GM18951 (cell line): ENCODE measurements at regions not wholly inside any gene's neighbourhood (a gene's known extent, or its start where the extent isn't known, plus 50 kb on each side); places are given as distances from the start of the nearest gene placed in this dataset.
"Not testable (repeated sequence)": the region's sequence is repeated elsewhere in the genome, so short reads cannot be mapped to it uniquely, and the experiment has no call there.

Source experiments
- POLR2A ChIP-seq: IDR thresholded peaks from 4 replicates; pipeline ENCODE4 v1.6.1; 2011; ENCODE audit warnings: mild to moderate bottlenecking; ENCODE audit not compliant: insufficient read length, insufficient read depth; ENCODE audit errors: extremely low read depth
- in situ Hi-C: fragments of 300-500 bp; cut with MboI; formaldehyde crosslinking; loops from one replicate; pipeline ENCODE4 v1.12.0; 2022; ENCODE audit warnings: low sequenced_read_pairs, mixed read lengths, inconsistent platforms; ENCODE audit not compliant: unreplicated experiment

DNA sequence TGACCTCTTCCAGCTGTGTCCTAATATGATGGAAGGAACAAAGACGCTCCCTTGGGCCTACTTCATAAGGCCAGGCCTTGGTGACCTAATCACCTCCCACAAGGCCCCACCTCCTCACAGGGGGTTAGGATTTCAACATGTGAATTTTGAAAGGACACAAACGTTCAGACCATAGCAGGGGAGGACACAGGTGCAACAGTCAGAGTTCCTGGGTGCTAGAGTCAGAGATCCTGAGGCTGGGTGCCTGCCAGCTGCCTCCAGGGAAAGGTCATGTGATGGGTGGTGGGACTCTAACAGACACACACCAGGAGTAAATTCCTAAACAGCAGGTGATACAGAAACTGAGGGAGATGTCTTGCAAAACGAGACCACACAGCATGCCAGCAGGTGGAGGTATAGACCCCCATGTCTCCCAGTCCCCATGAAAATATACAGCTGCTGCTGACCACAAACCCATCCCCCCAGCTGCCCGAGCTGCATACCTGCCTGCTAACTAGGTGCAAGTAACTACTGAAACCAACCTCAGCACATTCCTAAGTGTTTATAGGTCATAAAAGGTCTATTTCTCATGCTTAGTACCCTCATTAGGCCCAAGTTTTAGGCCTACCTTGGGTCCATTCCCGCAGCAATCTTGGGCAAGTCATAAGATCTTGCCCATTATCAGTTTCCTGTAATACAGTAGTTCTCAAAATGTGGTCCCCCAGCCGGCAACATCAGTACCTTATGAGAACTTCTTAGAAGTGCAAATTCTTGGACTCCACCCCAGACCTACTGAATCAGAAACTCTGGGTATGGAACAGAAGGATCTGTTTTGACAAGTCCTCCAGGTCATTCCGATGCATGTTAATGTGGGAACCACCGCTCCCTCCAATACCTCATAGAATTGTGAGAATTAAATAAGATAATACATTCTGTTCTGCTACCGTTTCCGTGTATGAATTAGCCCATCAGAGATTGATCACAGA lies 245.3 kb downstream of the ENC1 start:
- no peak for TF ChIP-seq POLR2A
- in situ Hi-C loops: no loop called here

DNA sequence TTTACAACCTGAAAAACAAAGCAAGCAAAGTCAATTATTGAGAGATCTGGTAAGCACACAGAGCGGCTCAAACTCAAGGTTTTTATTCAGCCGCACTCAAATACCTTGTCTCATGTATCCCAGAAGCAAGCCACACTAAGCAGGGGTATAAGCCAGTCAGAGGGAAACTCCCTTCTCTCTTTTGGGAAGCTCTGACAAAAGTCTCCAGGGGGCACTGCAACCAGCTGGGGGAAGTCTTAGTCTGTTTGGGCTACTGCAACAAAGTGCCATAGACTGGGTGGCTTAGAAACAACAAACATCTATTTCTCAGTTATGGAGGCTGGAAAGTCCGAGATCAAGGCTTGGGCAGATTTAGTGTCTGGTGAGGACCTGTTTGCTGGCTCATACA lies 246.0 kb downstream of the ENC1 start:
- in situ Hi-C loops: no loop called here
- TF ChIP-seq POLR2A: no peak

DNA sequence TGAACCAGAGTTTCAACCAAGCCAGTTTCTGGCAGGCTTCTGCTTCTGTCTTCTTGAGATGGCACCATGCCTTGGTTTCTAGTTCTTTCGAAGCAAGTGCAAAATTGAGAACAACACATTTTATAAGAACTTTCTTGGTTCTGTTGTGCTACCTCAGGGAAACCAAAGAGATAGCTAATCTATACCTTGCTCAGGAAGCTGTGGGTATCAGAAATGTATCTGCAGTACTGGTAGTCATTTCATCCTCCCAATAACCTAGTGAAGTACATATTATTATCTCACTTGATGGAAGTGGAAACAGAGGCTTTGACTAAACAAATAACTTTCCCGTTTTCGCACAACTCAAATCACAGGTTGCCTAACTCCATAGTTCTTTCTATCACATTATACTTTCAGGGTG lies 246.6 kb downstream of the ENC1 start:
- in situ Hi-C loops: no loop called here
- TF ChIP-seq POLR2A: no peak

DNA sequence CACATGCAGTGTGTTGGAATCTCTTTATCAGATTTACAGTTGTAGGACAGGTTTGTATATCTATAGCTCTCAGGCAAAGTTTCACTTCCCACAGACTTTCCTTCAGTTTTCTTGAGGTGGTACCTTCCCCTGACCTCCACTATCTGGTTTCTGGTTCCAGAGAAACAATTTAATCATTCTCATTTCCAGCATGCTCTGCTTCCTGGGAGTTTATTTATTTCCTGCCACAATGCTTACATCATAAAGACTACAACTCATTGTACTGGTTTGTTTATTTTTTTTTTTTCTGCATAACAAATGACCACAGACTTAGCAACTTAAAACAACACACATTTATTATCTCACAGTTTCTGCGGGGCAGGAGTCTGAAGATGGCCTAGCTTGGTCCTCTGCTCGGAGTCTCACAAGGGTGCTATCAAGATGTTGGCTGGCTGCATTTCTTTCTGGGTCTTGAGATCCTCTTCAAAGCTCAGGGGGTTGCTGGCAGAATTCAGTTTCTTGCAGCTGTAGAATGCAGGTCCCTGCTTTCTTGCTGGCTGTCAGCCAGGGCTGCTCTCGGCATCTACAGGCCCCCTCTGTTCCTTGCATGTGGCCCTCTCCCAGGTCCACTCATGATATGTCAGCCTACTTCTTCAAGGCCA lies 247.7 kb downstream of the ENC1 start:
- in situ Hi-C loops: no loop called here
- TF ChIP-seq POLR2A: no peak

DNA sequence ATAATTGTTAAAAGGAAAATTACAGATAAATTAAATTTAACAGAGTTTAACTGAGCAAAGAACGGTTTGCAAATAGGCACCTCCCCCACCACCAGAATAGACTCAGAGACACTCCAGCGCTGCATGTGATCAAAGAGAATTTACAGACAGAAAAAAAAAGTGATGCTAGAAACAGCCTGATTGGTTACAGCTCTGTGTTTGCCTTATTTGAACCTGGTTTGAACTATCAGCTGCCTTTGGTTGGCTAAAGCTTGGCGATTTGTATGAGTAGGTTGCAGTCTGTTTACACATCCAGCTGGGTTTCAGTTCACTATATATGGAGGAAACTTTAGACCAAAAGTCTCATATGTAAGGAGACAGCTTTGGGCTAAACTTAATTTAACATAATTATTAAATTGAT lies 249.1 kb downstream of the ENC1 start:
- no peak for TF ChIP-seq POLR2A
- in situ Hi-C loops: no loop called here

DNA sequence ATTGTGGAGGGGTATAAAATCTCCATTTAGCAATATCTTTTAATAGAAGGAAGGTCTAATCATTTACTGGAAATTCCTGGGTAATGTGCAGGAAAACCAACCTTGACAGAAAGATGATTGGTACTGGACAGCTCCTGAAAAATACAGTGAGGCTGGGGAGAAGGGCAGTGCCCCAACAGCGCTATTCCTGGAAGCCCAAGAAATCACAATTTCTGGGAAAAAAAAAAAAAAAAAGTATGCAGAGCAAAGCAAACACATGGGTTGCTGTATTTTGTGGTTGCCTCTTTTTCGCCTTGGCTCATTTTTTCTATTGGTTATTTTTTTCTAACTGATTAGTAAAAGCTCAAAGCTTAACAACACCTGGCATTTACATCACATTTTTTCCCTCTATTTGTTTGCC lies 249.7 kb downstream of the ENC1 start:
- in situ Hi-C loops: no loop called here
- TF ChIP-seq POLR2A: no peak

DNA sequence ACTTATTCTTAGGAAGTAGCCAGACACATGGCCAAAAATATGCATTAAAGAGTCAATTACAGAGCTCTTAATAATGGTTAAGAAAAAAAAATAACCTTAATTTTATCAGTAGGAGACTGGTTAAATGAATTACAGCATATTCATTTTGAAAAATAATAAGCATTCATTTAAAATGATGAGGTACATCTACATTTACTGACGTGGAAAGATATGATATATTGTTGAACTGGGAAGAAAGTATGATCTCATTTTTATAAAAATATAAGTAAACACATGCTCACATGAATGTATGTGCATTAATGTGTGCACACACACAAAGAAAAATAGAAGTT lies 250.3 kb downstream of the ENC1 start:
- no peak for TF ChIP-seq POLR2A
- in situ Hi-C loops: no loop called here

DNA sequence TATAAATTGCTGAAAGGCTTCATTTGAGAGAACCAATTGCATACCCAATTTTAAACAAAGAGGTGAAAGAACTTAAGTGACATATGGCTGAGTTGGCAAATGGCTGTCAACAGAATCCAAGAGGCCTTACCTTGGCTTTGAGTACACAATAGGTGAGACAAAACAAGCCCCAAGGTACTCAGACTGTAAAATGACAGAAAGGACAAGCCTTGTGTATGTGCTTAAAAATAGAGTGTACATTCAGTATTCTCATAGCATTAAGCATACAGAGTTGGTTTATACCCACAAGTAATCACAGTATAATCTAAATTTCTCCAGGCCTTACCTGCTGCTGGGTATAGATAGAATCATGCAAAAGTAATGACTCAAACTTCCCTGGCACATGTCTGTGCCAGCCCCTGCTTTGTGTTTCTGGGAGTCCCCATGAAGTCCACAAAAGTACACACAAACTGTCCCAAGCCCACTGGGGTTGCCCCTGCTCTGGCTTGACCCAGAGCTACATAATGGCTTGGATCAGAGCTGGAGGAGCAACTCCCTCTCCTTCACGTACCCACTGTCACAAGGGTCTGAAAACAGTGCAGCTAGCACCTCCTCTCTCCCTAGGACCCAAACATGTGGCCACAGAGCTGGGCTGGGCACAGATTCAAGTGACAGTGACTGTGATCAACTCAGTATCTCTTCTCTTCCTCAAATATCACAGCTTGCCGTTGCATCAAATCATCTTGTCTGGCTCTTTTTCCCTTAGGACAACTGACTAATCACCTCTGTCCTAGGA lies 250.8 kb downstream of the ENC1 start:
- TF ChIP-seq POLR2A: no peak
- in situ Hi-C loops: no loop called here

DNA sequence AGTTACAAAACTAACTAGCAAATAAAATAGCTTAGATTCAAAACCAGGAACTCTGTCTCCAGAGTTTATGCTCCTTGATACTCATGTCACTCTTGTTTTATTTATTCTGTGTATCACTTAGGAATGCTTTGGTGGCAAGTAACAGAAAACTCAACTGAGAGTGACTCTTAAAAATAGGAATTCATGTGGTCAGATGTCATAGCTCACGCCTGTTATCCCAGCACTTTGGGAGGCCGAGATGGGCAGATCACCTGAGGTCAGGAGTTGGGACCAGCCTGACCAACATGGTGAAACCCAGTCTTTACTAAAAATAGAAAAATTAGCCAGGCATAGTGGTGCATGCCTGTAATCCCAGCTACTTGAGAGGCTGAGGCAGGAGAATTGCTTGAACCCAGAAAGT lies 252.1 kb downstream of the ENC1 start:
- in situ Hi-C loops: not testable (repeated sequence)

DNA sequence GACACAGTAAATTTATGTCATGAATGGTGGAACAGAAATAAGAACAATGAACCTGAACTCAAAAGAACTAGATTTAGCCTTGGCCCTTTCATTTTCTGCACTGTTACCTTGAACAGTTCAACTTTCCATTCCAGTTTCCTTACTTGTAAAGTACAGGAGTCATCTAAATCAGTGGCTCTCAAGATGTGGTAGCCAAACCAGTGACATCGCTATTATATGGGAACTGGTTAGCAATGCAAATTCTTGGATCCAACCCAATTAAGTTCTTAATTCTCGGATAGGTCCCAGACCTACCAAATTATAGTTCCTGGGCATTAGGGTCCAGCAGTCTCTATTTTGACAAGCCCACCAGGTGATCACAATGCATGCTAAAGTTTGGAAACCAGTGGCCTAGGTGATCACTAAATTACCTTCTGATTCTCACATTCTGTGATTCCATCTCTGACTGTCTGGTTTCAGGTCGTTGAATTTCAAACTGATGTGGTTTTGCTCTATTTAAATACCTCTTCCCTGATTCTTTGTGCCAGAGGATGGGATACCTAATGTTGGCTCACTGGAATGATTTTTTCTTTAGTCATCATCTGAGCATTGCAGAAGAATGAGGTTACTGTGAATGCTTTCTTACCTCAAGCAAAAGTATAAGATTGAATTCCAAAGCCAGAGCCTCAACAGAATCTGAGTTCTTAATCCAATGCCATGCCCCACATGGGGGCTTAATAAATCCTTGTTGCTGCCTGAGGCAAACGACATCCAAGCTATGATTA lies 253.8 kb downstream of the ENC1 start:
- in situ Hi-C loops: no loop called here
- no peak for TF ChIP-seq POLR2A

DNA sequence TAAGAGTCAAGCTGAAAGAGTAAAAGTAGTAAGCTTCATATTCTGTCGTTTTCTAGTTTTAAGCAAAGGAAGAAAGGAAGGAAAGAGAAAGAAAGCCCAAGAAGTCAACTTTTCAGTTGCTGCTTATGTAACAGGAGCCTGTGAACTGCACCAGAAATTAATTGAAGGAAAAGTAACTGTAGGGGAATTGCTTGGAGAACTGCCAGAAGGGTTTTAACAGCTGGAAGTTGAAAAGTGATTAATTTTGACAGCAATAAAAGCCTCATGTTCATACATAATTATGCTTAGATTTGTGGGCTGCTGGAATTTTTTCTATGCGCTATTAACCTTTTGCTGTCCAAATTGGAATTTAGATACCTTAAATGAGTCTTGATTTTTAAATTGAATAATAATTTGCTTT lies 255.7 kb downstream of the ENC1 start:
- TF ChIP-seq POLR2A: no peak
- in situ Hi-C loops: no loop called here

DNA sequence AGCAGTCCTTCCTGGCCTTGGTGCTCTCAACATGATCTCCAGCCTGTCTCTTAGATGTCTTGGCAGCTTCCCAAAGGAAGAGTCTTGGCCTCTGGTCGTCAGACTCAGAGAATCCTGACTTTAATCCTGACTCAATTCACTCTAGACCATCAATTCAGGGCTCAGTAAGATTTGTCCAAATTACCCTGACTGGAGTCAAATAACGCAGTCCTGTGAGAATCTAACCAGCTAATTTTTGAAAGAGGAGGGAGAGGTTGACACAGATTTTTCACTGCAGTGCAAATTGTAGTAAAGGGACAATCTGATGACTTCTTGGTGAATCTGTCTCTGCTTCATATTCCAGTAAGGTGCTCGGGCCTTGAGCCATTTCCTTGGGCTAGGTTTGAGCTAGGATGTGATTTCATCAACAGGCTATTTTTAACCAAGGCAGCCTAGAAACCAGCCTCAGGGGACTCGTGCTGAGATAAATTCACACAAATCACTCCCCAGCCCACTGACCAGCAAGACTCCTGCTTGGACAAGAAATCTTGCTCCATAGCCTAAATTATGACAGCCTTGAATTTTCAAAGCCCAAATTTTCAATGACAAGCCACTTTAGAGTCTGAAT lies 257.4 kb downstream of the ENC1 start:
- TF ChIP-seq POLR2A: no peak
- in situ Hi-C loops: no loop called here
